Mesodermal cell (in vitro differentiated cells): ENCODE measurements at regions not wholly inside any gene's neighbourhood (a gene's known extent, or its start where the extent isn't known, plus 50 kb on each side); places are given as distances from the start of the nearest gene placed in this dataset.

Experiments used
- H3K27ac ChIP-seq: 2 replicates; pipeline ENCODE4 v1.7.0; 2013; ENCODE audit warnings: mild to moderate bottlenecking, low read depth, low read length, moderate library complexity; ENCODE audit not compliant: severe bottlenecking
- H3K36me3 ChIP-seq: 2 replicates; pipeline ENCODE4 v1.7.1; 2013; ENCODE audit warnings: mild to moderate bottlenecking, low read length, moderate library complexity; ENCODE audit not compliant: control insufficient read depth, insufficient read depth
- H3K4me1 ChIP-seq: one replicate; pipeline ENCODE4 v1.7.1; 2013; ENCODE audit warnings: mild to moderate bottlenecking, low read length; ENCODE audit not compliant: insufficient read depth, control insufficient read depth, poor library complexity, severe bottlenecking
- H3K4me3 ChIP-seq: 2 replicates; pipeline ENCODE4 v1.7.0; 2013; ENCODE audit warnings: low read length, control low read depth, mild to moderate bottlenecking; ENCODE audit not compliant: insufficient read depth, poor library complexity, severe bottlenecking; ENCODE audit errors: extremely low read depth
- H3K9me3 ChIP-seq: 2 replicates; pipeline ENCODE4 v1.7.1; 2013; ENCODE audit warnings: mild to moderate bottlenecking, low read length, moderate library complexity; ENCODE audit not compliant: control insufficient read depth
- WGBS, 2 experiments: methylation state at CpG; one replicate each; pipeline ENCODE4 v1.1.5; 2013; ENCODE audit warnings: missing lambda C conversion rate in 2 of 2; ENCODE audit not compliant: insufficient coverage in 2 of 2; 5-methylcytosine and 5-hydroxymethylcytosine counted together

- WGBS, 2 experiments: 85 to 90% methylated on average over 1 of the region's 1 CpG
- H3K9me3 ChIP-seq: no peaks in the 10 kb centered on the region
- H3K27ac ChIP-seq: no peak overlapping the region
- no peak overlapping the region for H3K4me3 ChIP-seq
- H3K4me1 ChIP-seq: peaks cover 5% of the 10 kb centered on the region
- H3K36me3 ChIP-seq: no peaks in the 10 kb centered on the region
Observed at GRCh38 chr15:62603742-62604141, 438.7 kb upstream of the C2CD4B start.

- Histone ChIP-seq H3K27ac (no peak overlapping the region), H3K4me3 (no peak overlapping the region)
- 100% methylated on average over 3 to 4 of the region's 7 CpGs for WGBS, 2 experiments
Observed at GRCh38 chr15:62605282-62605681, 437.3 kb upstream of the TPM1 start.

GRCh38 chr15:62606376-62607113, 436.0 kb upstream of the TPM1 start:
- Histone ChIP-seq H3K27ac (no peak overlapping the region), H3K36me3 (no peaks in the 10 kb centered on the region), H3K9me3 (no peaks in the 10 kb centered on the region), H3K4me3 (no peak overlapping the region), H3K4me1 (peaks cover 5% of the 10 kb centered on the region)
- WGBS, 2 experiments: 87 to 96% methylated on average over 5 to 13 of the region's 14 CpGs

More at GRCh38 chr15:62605282-62605681, 437.3 kb upstream of the TPM1 start:
- Histone ChIP-seq H3K9me3 (no peaks in the 10 kb centered on the region), H3K4me1 (peaks cover 5% of the 10 kb centered on the region), H3K36me3 (no peaks in the 10 kb centered on the region)

- peaks cover 5% of the 10 kb centered on the region for H3K4me1 ChIP-seq
- WGBS, 2 experiments: 83% methylated on average over 1 of the region's 1 CpG; no CpG with 5 or more reads in 1 of the 2 experiments
- H3K36me3 ChIP-seq: no peaks in the 10 kb centered on the region
- H3K27ac ChIP-seq: no peak overlapping the region
- H3K4me3 ChIP-seq: no peak overlapping the region
- H3K9me3 ChIP-seq: no peaks in the 10 kb centered on the region
Observed at GRCh38 chr15:62607114-62607462, 435.5 kb upstream of the TPM1 start.

GRCh38 chr15:62607643-62608042, 434.9 kb upstream of the TPM1 start:
- H3K27ac ChIP-seq: no peak overlapping the region
- no peaks in the 10 kb centered on the region for H3K36me3 ChIP-seq
- H3K4me1 ChIP-seq: peaks cover 5% of the 10 kb centered on the region
- no CpG with 5 or more reads among the region's 3 CpGs for WGBS, 2 experiments
- no peaks in the 10 kb centered on the region for H3K9me3 ChIP-seq
- H3K4me3 ChIP-seq: no peak overlapping the region

GRCh38 chr15:62608369-62608768, 434.2 kb upstream of the TPM1 start:
- H3K27ac ChIP-seq: no peak overlapping the region
- no peaks in the 10 kb centered on the region for H3K9me3 ChIP-seq
- 89 to 93% methylated on average over 6 of the region's 6 CpGs for WGBS, 2 experiments
- H3K4me1 ChIP-seq: peaks cover 5% of the 10 kb centered on the region
- no peaks in the 10 kb centered on the region for H3K36me3 ChIP-seq
- H3K4me3 ChIP-seq: no peak overlapping the region

GRCh38 chr15:62610265-62610869, 432.2 kb upstream of the TPM1 start:
- no peaks in the 10 kb centered on the region for H3K36me3 ChIP-seq
- no peak overlapping the region for H3K27ac ChIP-seq
- no peak overlapping the region for H3K4me3 ChIP-seq
- 79 to 89% methylated on average over 6 of the region's 6 CpGs for WGBS, 2 experiments
- no peaks in the 10 kb centered on the region for H3K9me3 ChIP-seq
- H3K4me1 ChIP-seq: peaks cover 5% of the 10 kb centered on the region

GRCh38 chr15:62611002-62611401, 431.5 kb upstream of the TPM1 start:
- no peak overlapping the region for H3K27ac ChIP-seq
- H3K4me3 ChIP-seq: no peak overlapping the region
- no peaks in the 10 kb centered on the region for H3K9me3 ChIP-seq
- H3K36me3 ChIP-seq: no peaks in the 10 kb centered on the region
- peaks cover 5% of the 10 kb centered on the region for H3K4me1 ChIP-seq
- no CpG with 5 or more reads among the region's 2 CpGs for WGBS, 2 experiments

- H3K36me3 ChIP-seq: no peaks in the 10 kb centered on the region
- WGBS, 2 experiments: 87 to 92% methylated on average over 4 of the region's 5 CpGs
Observed at GRCh38 chr15:62612183-62612733, 430.3 kb upstream of the TPM1 start.

GRCh38 chr15:62612771-62613170, 429.8 kb upstream of the TPM1 start:
- Histone ChIP-seq H3K9me3 (no peaks in the 10 kb centered on the region), H3K4me1 (peaks cover 8% of the 10 kb centered on the region), H3K36me3 (no peaks in the 10 kb centered on the region), H3K27ac (no peak overlapping the region), H3K4me3 (no peak overlapping the region)
- WGBS, 2 experiments: 100% methylated on average over 1 of the region's 2 CpGs; no CpG with 5 or more reads in 1 of the 2 experiments

More at GRCh38 chr15:62612183-62612733, 430.3 kb upstream of the TPM1 start:
- Histone ChIP-seq H3K27ac (no peak overlapping the region), H3K9me3 (no peaks in the 10 kb centered on the region), H3K4me1 (peaks cover 6% of the 10 kb centered on the region), H3K4me3 (no peak overlapping the region)

- H3K9me3 ChIP-seq: no peaks in the 10 kb centered on the region
- H3K4me3 ChIP-seq: no peak overlapping the region
- WGBS, 2 experiments: 96 to 97% methylated on average over 3 of the region's 3 CpGs
- no peaks in the 10 kb centered on the region for H3K36me3 ChIP-seq
- peaks cover 26% of the 10 kb centered on the region for H3K4me1 ChIP-seq
- H3K27ac ChIP-seq: no peak overlapping the region
Observed at GRCh38 chr15:62616746-62617145, 425.8 kb upstream of the TPM1 start.
